H1 (cell line): ENCODE measurements at regions not wholly inside any gene's neighbourhood (a gene's known extent, or its start where the extent isn't known, plus 50 kb on each side); places are given as distances from the start of the nearest gene placed in this dataset.

ENCODE experiments used
- CTCF ChIA-PET: fragments of 300-600 bp; sonication (Branson Sonifier 250); formaldehyde crosslinking; loops from one replicate; lab custom pipeline; 2021; ENCODE audit not compliant: partially characterized antibody; lab: Charles Lee
- POLR2A ChIA-PET: fragments of 300-600 bp; sonication (Branson Sonifier 250); formaldehyde crosslinking; loops from one replicate; lab custom pipeline; 2021; ENCODE audit warnings: inconsistent platforms; ENCODE audit not compliant: partially characterized antibody; lab: Charles Lee
- DNase-seq, 2 experiments: peaks; one replicate each; pipeline versions ENCODE4 v3.0.0 to v3.0.0-alpha.2; 2010 to 2022; ENCODE audit warnings: low spot score in 2 of 2, low read depth in 1 of 2, mixed read lengths in 1 of 2
- FAIRE-seq: peaks from 2 replicates; lab custom pipeline; 2011; peaks lifted over from hg19 to GRCh38; lab: Jason Lieb, UNC
- H2AFZ ChIP-seq: 2 replicates; pipeline ENCODE4 v1.8.1; 2012; ENCODE audit warnings: low read length, inconsistent platforms
- H2AK5ac ChIP-seq: 2 replicates; pipeline ENCODE4 v1.6.1; 2013; ENCODE audit warnings: low read depth, low read length
- H2BK120ac ChIP-seq: replicated peaks from 2 replicates; pipeline ENCODE3; 2013; ENCODE audit warnings: low read depth, low read length, inconsistent platforms
- H2BK12ac ChIP-seq: 2 replicates; pipeline ENCODE4 v1.6.1; 2013; ENCODE audit warnings: low read depth, low read length
- H2BK15ac ChIP-seq: 2 replicates; pipeline ENCODE4 v1.6.1; 2013; ENCODE audit warnings: low read length
- H2BK20ac ChIP-seq: 2 replicates; pipeline ENCODE4 v1.6.1; 2013; ENCODE audit warnings: low read length
- H2BK5ac ChIP-seq: 2 replicates; pipeline ENCODE4 v1.6.1; 2013; ENCODE audit warnings: low read depth, low read length
- H3K14ac ChIP-seq: 2 replicates; pipeline ENCODE4 v1.6.1; 2013; ENCODE audit warnings: inconsistent platforms; ENCODE audit not compliant: insufficient read length
- H3K18ac ChIP-seq: 2 replicates; pipeline ENCODE4 v1.6.1; 2013; ENCODE audit warnings: low read length; ENCODE audit errors: extremely low read depth
- H3K23ac ChIP-seq: 2 replicates; pipeline ENCODE4 v1.6.1; 2013; ENCODE audit warnings: inconsistent platforms; ENCODE audit not compliant: insufficient read length
- H3K23me2 ChIP-seq: 2 replicates; pipeline ENCODE4 v1.6.1; 2013; ENCODE audit warnings: low read depth, low read length
- H3K27ac ChIP-seq: 2 replicates; pipeline ENCODE4 v1.6.1; 2011; ENCODE audit warnings: low read depth, low read length, inconsistent platforms
- H3K27me3 ChIP-seq, 4 experiments: replicated peaks in 1 of 4; 1 replicate in 1 of 4; 2 replicates in 3 of 4; pipeline versions ENCODE4 v1.6.1 to v1.8.1; 2011 to 2013; ENCODE audit warnings: low read length in 3 of 4, mild to moderate bottlenecking in 3 of 4, inconsistent platforms in 2 of 4, mixed read lengths in 2 of 4, moderate library complexity in 1 of 4; ENCODE audit not compliant: control insufficient read depth in 3 of 4, insufficient read depth in 3 of 4; ENCODE audit errors: extremely low read depth in 1 of 4
- H3K36me3 ChIP-seq, 4 experiments: 2 replicates each; pipeline versions ENCODE4 v1.6.1 to v1.8.1; 2011 to 2013; ENCODE audit warnings: mild to moderate bottlenecking in 4 of 4, low read length in 3 of 4, moderate library complexity in 2 of 4, control low read depth in 1 of 4, inconsistent platforms in 1 of 4; ENCODE audit not compliant: insufficient read depth in 4 of 4, control insufficient read depth in 2 of 4
- H3K4ac ChIP-seq: replicated peaks from 2 replicates; pipeline ENCODE3; 2013; ENCODE audit warnings: low read length, low read depth, mixed read lengths, inconsistent platforms; ENCODE audit not compliant: insufficient read length
- H3K4me1 ChIP-seq, 4 experiments: replicated peaks in 1 of 4; 1 replicate in 1 of 4; 2 replicates in 3 of 4; pipeline versions ENCODE4 v1.6.1 to v1.8.1; 2011 to 2013; ENCODE audit warnings: low read length in 3 of 4, inconsistent platforms in 2 of 4, mixed read lengths in 1 of 4; ENCODE audit not compliant: insufficient read depth in 4 of 4, control insufficient read depth in 3 of 4
- H3K4me2 ChIP-seq, 2 experiments: 2 replicates each; pipeline versions ENCODE4 v1.6.1 to v1.8.1; 2011 to 2013; ENCODE audit warnings: low read depth in 2 of 2, low read length in 2 of 2, control low read depth in 1 of 2, inconsistent platforms in 1 of 2, mild to moderate bottlenecking in 1 of 2; ENCODE audit not compliant: insufficient read depth in 1 of 2
- H3K4me3 ChIP-seq, 4 experiments: fragments of 200-600, 300-600 bp in 1 of 4; sonication (generic), shearing (Covaris generic), sonication (Bioruptor Twin) in 1 of 4; 2 replicates each; pipeline versions ENCODE4 v1.5.1 to v1.8.1; 2011 to 2016; ENCODE audit warnings: low read length in 4 of 4, low read depth in 3 of 4, control low read depth in 2 of 4, inconsistent platforms in 2 of 4, mild to moderate bottlenecking in 2 of 4, mixed read lengths in 1 of 4, moderate library complexity in 1 of 4; ENCODE audit not compliant: insufficient read depth in 2 of 4; ENCODE audit errors: extremely low read depth in 1 of 4
- H3K56ac ChIP-seq: replicated peaks from 2 replicates; pipeline ENCODE3; 2013; ENCODE audit warnings: low read depth, mild to moderate bottlenecking, mixed read lengths, low read length, inconsistent platforms; ENCODE audit not compliant: insufficient read length
- H3K79me1 ChIP-seq: 2 replicates; pipeline ENCODE4 v1.6.1; 2013; ENCODE audit warnings: low read depth, low read length, control low read depth
- H3K79me2 ChIP-seq, 2 experiments: 2 replicates each; pipeline versions ENCODE4 v1.6.1 to v1.8.1; 2012 to 2013; ENCODE audit warnings: low read length in 2 of 2, mild to moderate bottlenecking in 2 of 2, inconsistent platforms in 1 of 2; ENCODE audit not compliant: insufficient read depth in 2 of 2, control insufficient read depth in 1 of 2
- H3K9ac ChIP-seq, 4 experiments: replicated peaks in 1 of 4; 1 replicate in 1 of 4; 2 replicates in 3 of 4; pipeline versions ENCODE4 v1.6.1 to v1.8.1; 2011 to 2013; ENCODE audit warnings: low read depth in 3 of 4, low read length in 3 of 4, control low read depth in 2 of 4, mild to moderate bottlenecking in 2 of 4, moderate library complexity in 2 of 4, inconsistent platforms in 1 of 4; ENCODE audit errors: extremely low read depth in 1 of 4
- H3K9me3 ChIP-seq, 2 experiments: 2 replicates each; pipeline versions ENCODE4 v1.6.1 to v1.8.1; 2012 to 2013; ENCODE audit warnings: mild to moderate bottlenecking in 2 of 2, moderate library complexity in 2 of 2, control low read depth in 1 of 2, inconsistent platforms in 1 of 2, low read depth in 1 of 2, low read length in 1 of 2, mixed read lengths in 1 of 2; ENCODE audit not compliant: insufficient read depth in 2 of 2
- H4K20me1 ChIP-seq, 2 experiments: replicated peaks in 1 of 2; 2 replicates each; pipeline versions ENCODE3 to v1.8.1; 2011 to 2013; ENCODE audit warnings: inconsistent platforms in 2 of 2, low read length in 2 of 2, mild to moderate bottlenecking in 1 of 2; ENCODE audit not compliant: insufficient read depth in 2 of 2, control insufficient read depth in 1 of 2
- H4K5ac ChIP-seq: 2 replicates; pipeline ENCODE4 v1.6.1; 2013; ENCODE audit warnings: low read length, low read depth, mixed read lengths, inconsistent platforms; ENCODE audit not compliant: insufficient read length
- H4K8ac ChIP-seq: 2 replicates; pipeline ENCODE4 v1.8.0; 2013; ENCODE audit warnings: mild to moderate bottlenecking, moderate library complexity, low read length, inconsistent platforms; ENCODE audit not compliant: insufficient read depth; ENCODE audit errors: extremely low read depth
- H4K91ac ChIP-seq: replicated peaks from 2 replicates; pipeline ENCODE3; 2013; ENCODE audit warnings: low read length, mixed read lengths, inconsistent platforms; ENCODE audit not compliant: insufficient read length
- ATF2 ChIP-seq: IDR thresholded peaks from 2 replicates; pipeline ENCODE4 v1.6.1; 2012; ENCODE audit warnings: low read length, inconsistent platforms
- POLR2A ChIP-seq, 2 experiments: IDR thresholded peaks; 1 replicate in 1 of 2; 2 replicates in 1 of 2; pipeline ENCODE4 v1.6.1; 2011; ENCODE audit warnings: low read depth in 2 of 2, low read length in 2 of 2, mild to moderate bottlenecking in 2 of 2; ENCODE audit errors: control extremely low read depth in 1 of 2
- SIX5 ChIP-seq: IDR thresholded peaks from 2 replicates; pipeline ENCODE4 v1.6.1; 2011; ENCODE audit warnings: mild to moderate bottlenecking, low read depth, low read length
- WGBS, 2 experiments: shearing (Covaris generic) in 1 of 2; methylation state at CpG; one replicate each; pipeline versions ENCODE4 v1.1.6 to v1.1.7; 2013 to 2015; ENCODE audit warnings: low lambda C conversion rate in 2 of 2, mixed read lengths in 2 of 2, inconsistent platforms in 1 of 2, low coverage in 1 of 2, missing lambda C conversion rate in 1 of 2; ENCODE audit not compliant: insufficient replicate concordance in 2 of 2, insufficient coverage in 1 of 2, insufficient read length in 1 of 2; ENCODE audit errors: extremely low coverage in 1 of 2, missing lambda C conversion rate in 1 of 2; 5-methylcytosine and 5-hydroxymethylcytosine counted together

- Histone ChIP-seq H3K36me3 (no peaks in the 10 kb centered on the region; a peak in 1 of 8 replicates), H3K79me2 (no peaks in the 10 kb centered on the region), H3K79me1 (no peaks in the 10 kb centered on the region), H2BK15ac (no peak overlapping the region), H4K8ac (no peak overlapping the region), H2BK120ac (no peak overlapping the region), H3K23ac (no peak overlapping the region), H3K4ac (no peak overlapping the region), H3K27me3 (peaks cover 0 to 2% (median 1%) of the 10 kb centered on the region in 4 experiments; a peak in 2 of 7 replicates), H3K14ac (no peak overlapping the region), H4K5ac (no peak overlapping the region), H3K4me2 (no peak overlapping the region), H2BK20ac (no peak overlapping the region), H3K9me3 (no peaks in the 10 kb centered on the region), H2AK5ac (no peak overlapping the region; the same call in 1 of the 2 replicates), H2AFZ (no peak overlapping the region), H3K4me3 (no peak overlapping the region), H2BK12ac (no peak overlapping the region), H3K9ac (no peak overlapping the region; a peak in 1 of 7 replicates), H3K27ac (no peak overlapping the region), H2BK5ac (no peak overlapping the region), H3K18ac (no peak overlapping the region), H4K91ac (no peak overlapping the region), H3K4me1 (peaks cover 0 to 2% (median 0%) of the 10 kb centered on the region in 4 experiments; a peak in 1 of 7 replicates), H3K56ac (no peak overlapping the region), H3K23me2 (peaks cover 2% of the 10 kb centered on the region; the same call in 1 of the 2 replicates), H4K20me1 (no peaks in the 10 kb centered on the region)
- 100% methylated on average over 1 of the region's 1 CpG; no CpG with 5 or more reads in 1 of the 2 experiments for WGBS, 2 experiments
- POLR2A ChIA-PET: no interaction called here
- TF ChIP-seq ATF2 (no peak), SIX5 (no peak), POLR2A (IDR thresholded peaks at IDR 0.05; ENCODE audit: control extremely low read depth in 1 of 2, low read depth in 2 of 2, low read length in 2 of 2) (no peak)
- FAIRE-seq (no peak), DNase-seq (no peak)
- CTCF ChIA-PET: no interaction called here
Observed at GRCh38 chr1:157284451-157284850, 146.3 kb upstream of the ETV3 start.
